Neural progenitor cell (in vitro differentiated cells): ENCODE measurements at regions not wholly inside any gene's neighbourhood (a gene's known extent, or its start where the extent isn't known, plus 50 kb on each side); places are given as distances from the start of the nearest gene placed in this dataset.

Experiments
- CTCF ChIP-seq: fragments of 200-600 bp; sonication (generic); IDR thresholded peaks from 2 replicates; pipeline ENCODE4 v1.5.1; 2017; ENCODE audit warnings: antibody characterized with exemption, mild to moderate bottlenecking
- EZH2 ChIP-seq: fragments of 200-600 bp; sonication (generic); IDR thresholded peaks from 2 replicates; pipeline ENCODE4 v1.6.1; 2017; ENCODE audit warnings: antibody characterized with exemption, mild to moderate bottlenecking, moderate library complexity

- TF ChIP-seq CTCF (no peak), EZH2 (no peak)
These were observed 526.7 kb upstream of the FRG1 start for GRCh38 chr4:189414021-189414420.
